Stimulated activated CD4-positive, alpha-beta T cell treated with anti-CD3 and anti-CD28 coated beads, TNF-alpha, amount 100 ng/mL, for 24 hours (primary cell): ENCODE measurements at regions not wholly inside any gene's neighbourhood (a gene's known extent, or its start where the extent isn't known, plus 50 kb on each side); places are given as distances from the start of the nearest gene placed in this dataset.

Source experiments
- DNase-seq, 3 experiments: peaks; one replicate each; pipeline ENCODE4 v3.0.0-alpha.2; 2020; ENCODE audit warnings: low read depth in 3 of 3

DNA sequence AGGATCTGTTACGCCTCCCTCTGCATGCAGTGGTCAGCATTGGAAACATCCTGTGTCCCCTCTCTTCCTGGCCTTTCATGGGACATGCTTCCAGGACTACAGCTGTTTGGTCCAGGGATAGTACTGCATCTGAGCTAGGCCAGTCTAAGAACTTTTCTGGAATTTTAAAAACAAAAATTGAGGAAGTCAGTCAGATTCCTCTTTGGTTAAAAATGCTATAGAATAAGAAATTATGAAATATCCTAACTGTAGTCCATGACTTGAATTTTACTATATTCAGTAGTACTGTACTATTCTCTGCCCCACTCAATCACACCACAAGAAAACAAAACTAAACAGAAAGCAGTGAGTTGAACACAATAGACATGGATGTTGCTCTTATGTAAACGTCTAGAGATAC, 201.0 kb upstream of the CADM1 start:
- no peak for DNase-seq

DNA sequence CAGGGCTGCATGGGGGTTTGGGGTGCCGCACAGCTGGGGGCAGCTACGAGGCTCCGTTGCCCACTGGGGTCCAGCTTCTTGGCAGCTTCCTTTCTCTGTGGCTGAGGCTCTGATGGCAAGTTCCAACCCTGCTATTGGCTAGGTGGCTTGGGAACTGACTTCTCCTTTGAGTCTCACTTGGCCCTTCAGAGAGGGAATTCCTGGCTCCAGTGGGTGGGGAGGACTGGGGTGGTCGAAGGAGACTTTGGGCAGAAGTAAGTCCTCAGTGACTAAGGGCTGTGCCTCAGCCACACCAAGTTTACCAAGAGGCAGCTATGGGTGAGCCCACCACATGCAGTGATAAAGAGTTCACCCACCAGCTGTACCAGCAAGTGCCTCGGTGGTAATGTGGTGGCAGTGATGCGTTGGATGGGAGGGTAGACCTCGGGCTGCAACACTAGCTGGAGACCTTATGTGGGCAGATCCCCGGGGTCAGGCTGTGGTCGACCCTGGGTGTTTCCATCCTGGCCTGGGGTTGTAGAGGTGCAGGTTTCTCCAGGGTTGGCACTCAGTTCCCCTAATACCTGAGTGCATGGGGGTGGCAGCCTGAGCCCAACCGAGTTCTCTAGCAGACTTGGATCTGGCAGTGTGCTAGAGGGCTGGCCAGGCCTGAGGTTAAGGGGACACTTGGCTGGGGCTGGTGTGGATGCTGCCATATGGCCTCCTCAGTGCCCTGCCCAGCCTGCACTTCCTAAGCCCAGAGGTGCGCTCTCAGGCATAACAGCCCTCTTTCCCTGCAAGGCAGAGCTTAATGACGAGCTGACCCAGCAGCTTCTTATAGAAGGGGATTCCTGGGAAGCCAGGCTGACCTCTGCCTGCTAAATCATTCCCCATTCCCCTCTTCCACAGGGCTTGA, 197.0 kb upstream of the CADM1 start:
- DNase-seq: no peak

DNA sequence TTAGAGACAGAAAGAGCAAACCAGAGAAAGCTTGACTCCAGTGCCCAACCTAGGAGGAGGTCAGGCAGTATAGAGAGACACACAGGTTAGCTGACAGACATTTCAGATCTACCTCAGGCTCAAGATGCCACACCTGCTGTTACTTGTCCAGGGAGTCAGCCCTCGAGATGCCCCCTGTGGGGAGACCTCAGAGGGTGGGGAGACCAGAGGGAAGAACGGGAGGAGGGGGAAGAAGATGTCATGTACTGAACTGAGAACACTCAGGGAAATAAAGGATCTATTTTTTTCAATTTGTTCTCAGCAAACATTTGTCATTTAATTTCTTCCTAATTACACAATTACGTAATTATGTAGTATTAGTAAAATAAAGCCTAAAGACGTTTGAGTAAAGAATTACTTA, 196.3 kb upstream of the CADM1 start:
- DNase-seq: no peak

DNA sequence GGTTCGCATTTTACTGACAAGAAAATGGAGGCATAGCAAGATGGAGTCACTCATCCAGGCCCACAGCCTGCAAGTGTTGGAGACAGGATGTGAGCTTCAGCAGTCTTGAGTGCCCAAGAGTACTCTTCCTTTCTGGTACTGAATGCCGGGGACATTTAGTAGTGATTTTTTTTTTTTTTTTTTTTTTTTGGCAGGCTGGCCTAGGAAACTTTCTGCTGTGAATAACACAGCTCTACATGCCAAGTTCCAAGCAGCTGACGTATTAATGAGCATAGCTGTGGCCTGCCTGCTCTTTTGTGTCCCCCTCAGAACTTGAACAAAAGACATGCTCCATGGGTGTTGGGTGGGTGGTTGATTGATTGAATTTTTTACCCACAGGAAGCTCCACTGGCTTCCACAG, 195.5 kb upstream of the CADM1 start:
- DNase-seq: no peak

DNA sequence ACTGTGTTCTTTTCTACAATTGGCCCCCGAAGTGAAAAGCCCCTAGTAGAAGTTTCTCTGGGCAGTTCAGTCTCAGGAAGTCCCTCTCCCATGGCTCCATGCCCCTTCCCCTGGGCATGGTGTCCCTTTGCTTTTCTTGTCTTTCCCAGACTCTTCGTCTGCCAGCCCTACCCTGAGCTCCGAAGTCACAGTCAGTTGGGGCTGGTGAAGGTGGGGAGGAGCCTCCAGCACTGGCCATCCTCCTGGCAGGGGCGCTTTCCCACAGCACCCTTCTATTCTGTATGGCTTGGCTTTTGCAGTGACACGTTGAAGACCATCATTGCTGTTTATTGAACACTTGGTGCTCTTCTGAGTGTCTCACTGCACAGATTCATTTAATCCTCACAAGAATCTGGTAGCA, 195.1 kb upstream of the CADM1 start:
- DNase-seq: no peak

DNA sequence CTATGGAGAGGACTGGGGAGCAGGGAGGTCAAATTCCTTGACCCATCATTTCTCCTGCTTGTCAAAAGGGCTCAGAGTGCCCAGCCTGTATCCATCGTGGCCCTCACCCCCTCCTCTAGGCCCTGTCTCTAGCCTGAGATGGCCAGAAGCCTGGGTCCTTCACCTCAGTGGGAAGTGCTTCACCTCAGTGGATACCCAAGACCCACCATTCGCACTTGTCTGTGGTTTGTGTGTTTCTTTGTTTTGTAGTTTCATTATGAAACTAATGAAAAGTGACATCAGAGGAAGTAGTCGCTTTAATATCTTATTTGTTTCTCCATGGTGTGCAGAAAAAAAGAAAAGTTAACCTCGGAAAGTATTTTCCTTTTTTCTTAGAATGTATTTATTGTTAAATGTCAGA, 194.0 kb upstream of the CADM1 start:
- DNase-seq: no peak

DNA sequence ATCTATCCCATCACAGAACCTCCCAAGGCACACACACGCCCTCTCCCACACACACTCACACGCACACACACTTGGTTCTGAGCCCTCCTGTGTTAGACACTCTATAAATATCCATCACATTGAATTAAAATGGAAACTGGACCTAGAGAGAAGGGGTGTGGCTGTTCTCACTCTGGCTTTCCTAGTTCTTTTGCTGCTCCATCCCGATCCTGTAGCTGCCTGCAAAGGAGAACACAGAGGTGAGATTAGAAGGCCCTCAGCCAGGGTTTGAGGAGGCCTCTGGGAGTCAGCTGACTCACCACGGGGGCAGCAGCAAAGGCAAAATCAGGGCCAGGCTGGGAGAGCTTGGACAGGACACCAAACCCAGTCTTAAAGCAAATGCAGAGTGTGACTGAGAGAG, 192.3 kb upstream of the CADM1 start:
- no peak for DNase-seq

DNA sequence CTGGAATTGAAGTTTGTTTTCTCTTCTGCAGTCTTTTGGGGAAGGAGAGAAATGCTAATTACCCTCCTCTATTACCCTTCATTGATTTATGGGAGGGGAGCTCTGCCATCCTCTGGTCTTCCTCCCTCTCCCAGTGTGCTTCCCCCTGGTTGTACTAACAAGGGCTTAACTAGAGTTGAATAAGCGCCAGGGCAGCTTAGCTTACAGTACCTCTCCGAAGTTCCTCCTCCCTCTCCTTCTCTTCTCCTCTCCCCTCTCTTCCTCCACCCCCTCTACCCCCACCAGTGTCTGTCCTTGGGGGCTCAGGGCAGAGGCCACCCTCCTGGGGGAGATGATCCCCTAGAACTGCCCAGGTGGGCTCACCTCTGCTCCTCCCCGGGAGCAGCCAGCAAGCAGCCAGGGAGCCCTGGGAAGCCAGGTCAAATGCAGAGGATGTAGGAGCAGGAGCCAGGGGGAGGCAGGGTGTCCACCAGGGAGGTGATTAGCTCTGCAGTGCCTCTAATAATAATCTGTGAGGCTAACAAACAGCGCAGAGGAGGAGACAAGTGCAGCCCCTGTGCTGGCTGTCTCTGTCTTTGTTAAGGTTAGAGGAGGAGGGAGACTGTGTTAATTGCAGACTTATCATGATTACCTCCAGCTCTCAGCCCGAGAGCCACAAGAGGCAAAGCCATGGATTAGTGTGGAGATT, 191.6 kb upstream of the CADM1 start:
- no peak for DNase-seq

DNA sequence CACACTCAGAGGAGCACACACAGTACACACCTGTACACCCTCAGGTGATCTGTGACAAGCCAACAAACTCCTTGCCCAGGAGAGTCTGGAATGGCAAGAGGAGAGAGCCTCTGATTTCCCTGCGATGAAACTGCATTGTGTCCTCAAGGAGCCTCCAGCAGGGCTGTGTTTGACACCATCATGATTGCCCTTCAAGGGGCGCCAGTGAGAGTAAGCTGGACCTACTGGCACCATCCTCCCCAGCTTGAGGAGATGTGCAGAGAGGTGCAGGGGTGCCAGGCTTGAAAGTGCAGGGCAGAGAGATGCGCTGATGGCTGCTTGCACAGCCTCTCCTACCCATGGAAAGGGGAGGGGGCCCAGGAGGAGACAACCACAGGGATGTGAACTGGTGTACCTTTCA, 188.8 kb upstream of the CADM1 start:
- no peak for DNase-seq

DNA sequence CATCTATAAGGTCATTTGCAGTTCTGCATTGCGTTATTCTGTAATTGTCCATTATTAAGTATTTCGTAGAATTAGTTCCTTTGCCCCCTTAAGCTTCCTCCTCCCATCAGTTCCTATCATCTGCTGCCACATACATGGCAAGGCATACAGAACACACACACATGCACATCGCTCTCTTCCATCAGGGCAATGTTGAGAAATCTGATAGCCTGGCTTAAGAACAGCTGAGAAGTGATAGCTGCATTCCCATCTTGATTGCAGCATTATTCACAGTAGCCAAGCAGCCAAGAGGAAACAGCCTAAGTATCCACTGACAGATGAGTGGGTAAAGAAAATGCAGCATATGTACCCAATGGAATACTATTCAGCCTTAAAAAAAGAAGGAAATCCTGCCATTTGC, 186.8 kb upstream of the CADM1 start:
- no peak for DNase-seq

DNA sequence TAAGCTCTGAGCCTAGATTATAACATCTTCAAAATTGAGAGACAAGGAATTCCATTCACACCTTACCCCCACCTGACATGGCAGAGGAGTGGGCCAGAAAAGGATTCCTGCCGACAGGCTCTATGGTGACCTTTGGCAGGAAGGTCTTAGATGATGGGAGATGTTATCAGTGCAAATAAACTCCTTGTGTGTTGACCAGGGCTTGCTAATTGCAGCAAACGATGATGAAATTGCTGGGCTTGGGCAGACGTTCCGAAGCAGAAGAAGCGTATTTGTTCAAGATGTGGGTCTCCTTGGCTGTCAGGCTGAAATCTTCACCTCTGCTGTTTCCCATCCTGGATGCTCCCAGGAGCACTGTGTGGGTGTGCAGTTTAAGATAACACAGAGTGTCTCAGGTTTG, 183.7 kb upstream of the CADM1 start:
- no peak for DNase-seq

DNA sequence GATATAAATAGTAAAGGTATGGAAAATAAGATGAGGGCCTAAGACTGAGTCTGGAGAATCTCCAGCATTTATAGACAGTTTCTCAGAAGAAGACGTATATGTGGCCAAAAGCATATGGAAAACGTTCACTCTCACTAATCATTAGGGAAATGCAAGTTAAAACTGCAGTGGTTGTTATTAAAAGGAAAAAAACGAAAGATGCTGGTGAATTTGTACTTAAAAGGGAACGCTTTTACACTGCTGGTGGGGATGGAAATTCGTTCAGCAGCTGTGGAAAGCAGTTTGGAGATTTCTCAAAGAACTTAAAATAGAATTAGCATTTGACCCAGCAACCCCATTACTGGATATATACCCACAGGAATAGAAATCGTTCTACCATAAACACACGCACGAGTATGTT, 180.5 kb upstream of the CADM1 start:
- DNase-seq: no peak

DNA sequence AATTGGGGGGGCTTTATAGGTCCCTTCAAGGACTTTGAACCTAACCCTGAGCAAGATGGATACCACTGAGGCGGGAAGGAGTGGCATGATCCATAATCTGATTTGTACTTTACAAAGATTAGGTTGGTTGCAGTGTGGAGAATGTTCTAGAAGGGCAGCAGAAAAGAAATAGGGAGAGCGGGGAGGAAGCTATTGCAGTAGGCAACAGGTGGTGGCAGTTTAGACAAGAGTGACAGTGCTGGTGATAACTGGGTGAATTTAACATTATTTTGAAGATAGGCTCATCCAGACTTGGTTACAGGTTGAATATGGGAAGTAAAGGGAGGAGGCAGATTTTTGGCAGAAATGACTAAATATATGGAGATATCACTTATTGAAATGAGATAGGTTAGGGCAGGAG, 179.9 kb upstream of the CADM1 start:
- no peak for DNase-seq

DNA sequence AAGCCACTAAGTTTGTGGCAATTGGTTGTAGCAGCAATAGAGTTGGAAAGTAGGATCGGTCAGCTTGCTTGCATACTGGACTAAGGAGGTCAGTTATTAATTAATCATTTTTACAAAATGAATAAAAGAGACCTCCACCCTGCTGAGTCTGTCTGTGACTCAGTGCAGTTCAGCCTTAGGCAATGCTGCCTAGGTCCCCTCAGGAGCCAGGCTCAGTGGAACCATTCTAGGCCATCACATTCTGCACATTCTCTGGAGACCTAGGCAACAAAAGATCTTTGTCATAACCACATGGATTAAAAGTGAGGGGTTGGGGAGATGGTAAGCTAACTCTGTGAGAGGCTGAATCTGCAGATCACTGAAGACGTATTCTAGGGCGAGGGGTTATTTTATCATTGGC, 178.7 kb upstream of the CADM1 start:
- DNase-seq: no peak

DNA sequence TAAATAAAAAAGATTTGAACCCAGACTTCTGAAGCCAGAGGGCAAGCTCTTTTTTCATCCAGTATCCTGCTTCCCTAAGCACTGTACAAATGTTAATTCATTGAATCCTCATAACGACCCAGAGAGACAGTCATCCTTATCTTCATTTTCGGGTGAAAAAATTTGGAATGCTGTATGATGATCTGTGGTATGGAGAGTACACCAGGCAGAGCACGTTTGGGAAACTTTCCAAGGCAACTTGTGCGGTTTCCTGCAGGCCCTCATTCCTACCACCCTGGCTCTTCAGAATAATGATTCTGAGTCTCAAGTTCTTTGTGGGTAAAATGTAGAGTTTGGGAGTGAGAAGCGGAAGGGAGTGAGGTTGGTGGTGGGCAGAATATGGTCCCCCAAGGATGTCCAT, 177.9 kb upstream of the CADM1 start:
- DNase-seq: no peak

DNA sequence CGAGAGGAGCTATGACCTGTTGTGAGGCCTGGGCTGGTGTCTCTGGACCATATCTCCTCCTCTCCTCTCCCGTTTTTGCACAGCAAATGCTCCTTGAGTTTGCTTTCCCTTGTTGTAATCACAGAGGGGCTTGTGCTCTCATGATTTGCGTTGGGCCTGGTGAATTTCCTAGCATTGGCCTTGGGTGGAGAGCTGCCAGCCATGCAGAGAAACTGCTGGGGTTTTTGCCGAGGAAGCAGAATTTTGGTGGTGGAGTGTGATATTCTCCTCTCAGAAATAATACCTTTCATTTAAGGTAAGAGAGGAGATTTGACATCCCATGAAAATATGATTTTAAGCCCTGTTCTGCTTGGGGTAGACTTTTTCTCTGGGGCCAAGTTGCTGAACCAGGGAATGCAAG, 175.7 kb upstream of the CADM1 start:
- no peak for DNase-seq

DNA sequence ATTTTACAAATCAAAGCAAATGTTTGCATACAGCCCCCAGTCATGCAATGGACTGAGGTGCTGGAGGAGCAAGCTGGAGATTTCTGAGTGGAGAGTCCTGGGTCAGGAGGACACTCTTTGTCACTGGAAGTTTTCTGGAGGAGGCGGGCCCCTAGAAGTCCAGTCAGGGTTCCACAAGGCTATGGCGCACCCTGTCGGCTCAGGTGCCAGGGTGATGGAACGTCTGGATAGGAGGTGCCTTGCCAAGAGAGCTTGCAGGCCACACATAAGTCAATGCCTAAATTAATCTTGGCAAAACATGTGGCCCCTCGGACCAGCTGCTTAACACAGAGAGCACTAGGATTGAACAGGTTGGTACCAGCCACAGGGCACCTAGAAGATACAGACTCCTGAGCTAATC, 174.7 kb upstream of the CADM1 start:
- no peak for DNase-seq

DNA sequence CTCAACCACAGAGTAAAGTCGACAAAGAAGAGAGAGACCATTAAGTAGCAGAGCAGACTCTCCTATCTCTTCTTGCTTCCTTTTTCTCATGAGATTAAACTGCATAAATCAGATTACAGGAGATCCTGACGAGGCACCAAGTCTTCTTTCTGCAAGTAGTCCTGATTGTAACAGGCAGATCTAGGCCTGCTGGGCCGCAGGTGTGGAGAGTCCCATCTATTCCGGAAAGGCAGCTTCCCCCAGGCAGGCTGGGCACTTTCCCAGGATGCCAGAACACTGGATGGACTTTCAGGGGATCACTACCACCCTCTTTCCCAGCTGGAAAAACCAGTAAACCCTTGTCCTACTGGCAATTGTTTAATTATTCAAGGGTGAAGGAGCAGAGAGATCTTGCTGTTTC, 173.0 kb upstream of the CADM1 start:
- DNase-seq: no peak

DNA sequence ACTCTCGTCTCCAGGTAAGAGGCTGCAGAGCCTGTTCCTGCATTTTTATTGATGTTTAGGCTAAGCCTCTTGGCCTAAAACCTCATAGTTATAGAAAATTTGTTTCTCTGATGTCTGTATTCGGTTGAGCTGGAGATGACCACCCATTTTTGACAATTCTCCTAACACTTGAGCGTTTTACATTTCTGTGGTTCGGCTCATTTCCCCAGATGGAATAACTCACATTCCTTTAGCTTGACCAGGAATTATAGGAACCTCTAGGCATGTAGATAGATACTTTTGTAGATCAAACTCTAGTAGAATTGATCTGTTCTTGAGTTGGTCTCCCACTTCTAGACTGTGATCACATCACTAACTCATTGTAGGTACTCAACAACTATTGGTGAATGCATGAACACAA, 172.6 kb upstream of the CADM1 start:
- DNase-seq: no peak

DNA sequence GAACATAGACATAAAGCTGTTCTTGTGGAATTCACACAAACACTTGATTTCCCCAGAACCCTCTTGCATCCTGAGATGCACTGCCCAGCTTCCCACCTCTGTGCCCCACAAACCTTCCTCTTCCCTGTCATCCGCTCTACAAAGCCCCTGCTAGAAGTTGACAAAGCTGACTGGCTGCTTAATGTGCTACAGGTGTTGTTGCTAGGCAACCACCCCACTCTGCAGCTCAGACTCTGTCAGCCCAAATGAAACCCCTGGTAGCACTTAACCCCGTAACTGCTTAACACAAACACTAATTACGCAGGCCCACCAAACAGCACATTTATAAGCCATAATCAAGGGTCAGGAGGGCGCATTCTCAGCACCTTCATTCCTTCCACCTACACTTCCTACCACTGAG, 172.0 kb upstream of the CADM1 start:
- no peak for DNase-seq

DNA sequence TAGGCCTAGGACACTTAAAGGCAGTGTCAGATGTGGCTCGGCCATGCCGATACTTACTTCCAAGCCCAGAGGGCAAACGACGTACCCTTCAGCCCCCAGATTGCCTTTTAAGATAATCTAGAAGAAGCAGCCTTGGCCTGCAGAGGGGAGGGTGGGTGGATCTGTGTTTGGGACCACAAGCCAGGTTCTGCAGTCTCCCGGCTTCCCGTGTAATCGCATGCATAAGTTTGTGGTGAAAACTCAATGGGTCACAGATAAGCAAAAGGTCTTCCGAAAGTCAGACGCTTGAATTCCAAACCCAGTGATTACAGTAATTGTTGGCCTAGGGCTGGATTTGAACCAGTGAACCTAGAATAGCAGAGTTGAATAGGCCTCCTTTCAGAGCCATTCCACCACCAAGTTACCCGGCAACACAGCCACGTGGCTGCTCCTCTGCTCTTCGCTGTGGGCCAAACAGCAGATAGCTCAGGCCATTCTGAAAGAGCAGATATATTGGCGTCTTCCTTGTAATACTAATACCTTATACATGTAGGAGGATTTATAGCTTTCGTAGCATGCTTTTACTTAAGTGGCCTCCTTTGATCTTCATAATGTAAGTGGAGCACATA, 170.8 kb upstream of the CADM1 start:
- DNase-seq: no peak

DNA sequence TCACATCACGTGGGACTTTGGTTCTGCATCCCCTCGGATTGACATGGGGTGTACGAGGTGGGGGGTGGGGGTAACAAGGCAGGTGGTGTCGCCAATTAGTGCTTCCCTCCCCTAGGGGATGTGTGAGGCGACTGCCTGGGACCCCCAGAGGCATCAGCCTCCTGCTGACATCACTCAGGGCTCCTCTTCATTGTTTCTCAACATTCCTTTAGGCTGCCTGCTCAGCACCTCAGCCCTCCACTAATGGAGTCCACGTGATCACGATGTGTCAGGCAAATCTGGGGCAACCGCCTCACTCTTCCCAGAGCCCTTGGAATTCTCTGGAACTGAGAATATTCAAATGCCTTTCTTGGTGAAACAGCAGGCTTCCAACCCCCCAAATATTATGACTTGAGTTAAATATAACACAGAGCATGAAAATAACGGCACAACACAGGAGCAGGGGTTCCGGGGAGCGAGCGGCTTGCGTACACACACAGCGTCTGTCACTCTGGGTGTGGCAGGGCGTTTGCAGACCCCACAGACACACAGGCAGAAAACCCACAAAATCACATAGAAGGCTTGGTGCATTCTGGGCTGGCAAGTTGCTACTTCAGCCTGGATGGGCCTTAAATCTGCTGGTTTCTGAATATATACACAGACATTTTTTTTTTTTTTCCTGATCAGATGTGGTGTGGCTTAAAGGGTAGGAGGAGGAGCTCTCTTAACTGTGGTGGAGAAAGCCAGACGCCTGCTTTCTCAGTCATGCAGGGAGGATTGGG, 170.1 kb upstream of the CADM1 start:
- DNase-seq: no peak
